Progenitor cell of endocrine pancreas (in vitro differentiated cells): ENCODE measurements at regions not wholly inside any gene's neighbourhood (a gene's known extent, or its start where the extent isn't known, plus 50 kb on each side); places are given as distances from the start of the nearest gene placed in this dataset.

ENCODE experiments used
- DNase-seq: peaks from one replicate; pipeline ENCODE4 v3.0.0; 2021; ENCODE audit warnings: low spot score; ENCODE audit not compliant: unreplicated experiment
- H3K27ac Mint-ChIP-seq: 2 replicates; pipeline ENCODE4 v1.8.0; 2021; ENCODE audit warnings: mild to moderate bottlenecking, moderate library complexity, mixed read lengths
- H3K27me3 Mint-ChIP-seq: 2 replicates; pipeline ENCODE4 v1.8.0; 2021; ENCODE audit warnings: mixed read lengths
- H3K36me3 Mint-ChIP-seq: 2 replicates; pipeline ENCODE4 v1.8.0; 2022; ENCODE audit warnings: mixed read lengths; ENCODE audit not compliant: insufficient read depth
- H3K4me1 Mint-ChIP-seq: 2 replicates; pipeline ENCODE4 v1.8.0; 2021; ENCODE audit warnings: low read depth, mixed read lengths
- H3K4me3 Mint-ChIP-seq: 2 replicates; pipeline ENCODE4 v1.8.0; 2021; ENCODE audit warnings: low read depth, mild to moderate bottlenecking, moderate library complexity, mixed read lengths
- H3K9me3 Mint-ChIP-seq: 2 replicates; pipeline ENCODE4 v1.8.0; 2021; ENCODE audit warnings: low read depth, mixed read lengths
- TF ChIP-seq, protein P1 (sequence below): fragments of 200-600 bp; sonication (generic); IDR thresholded peaks from one replicate; pipeline ENCODE4 v1.5.0; 2021; ENCODE audit warnings: antibody characterized with exemption, mild to moderate bottlenecking; ENCODE audit not compliant: unreplicated experiment

DNA sequence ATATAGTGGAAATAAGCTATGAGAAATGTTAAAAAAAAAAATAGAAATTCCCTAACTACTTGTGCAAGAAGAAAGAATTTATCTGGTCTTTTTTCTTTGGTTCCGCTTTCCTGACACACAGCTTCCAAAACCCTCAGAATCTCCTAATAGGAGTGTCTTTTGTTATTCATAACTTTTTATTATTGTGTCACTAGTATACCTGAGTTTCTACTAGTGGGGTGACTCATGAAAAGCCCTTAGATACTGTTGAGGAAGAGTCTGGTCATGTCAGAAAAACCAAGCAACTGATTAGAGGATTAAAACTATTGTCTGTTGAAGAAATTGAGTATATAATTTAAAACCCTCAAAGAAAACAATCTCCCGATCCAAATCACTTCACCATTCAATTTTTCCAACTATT, 152.8 kb upstream of the IFNE start:
- TF ChIP-seq, protein P1, sequence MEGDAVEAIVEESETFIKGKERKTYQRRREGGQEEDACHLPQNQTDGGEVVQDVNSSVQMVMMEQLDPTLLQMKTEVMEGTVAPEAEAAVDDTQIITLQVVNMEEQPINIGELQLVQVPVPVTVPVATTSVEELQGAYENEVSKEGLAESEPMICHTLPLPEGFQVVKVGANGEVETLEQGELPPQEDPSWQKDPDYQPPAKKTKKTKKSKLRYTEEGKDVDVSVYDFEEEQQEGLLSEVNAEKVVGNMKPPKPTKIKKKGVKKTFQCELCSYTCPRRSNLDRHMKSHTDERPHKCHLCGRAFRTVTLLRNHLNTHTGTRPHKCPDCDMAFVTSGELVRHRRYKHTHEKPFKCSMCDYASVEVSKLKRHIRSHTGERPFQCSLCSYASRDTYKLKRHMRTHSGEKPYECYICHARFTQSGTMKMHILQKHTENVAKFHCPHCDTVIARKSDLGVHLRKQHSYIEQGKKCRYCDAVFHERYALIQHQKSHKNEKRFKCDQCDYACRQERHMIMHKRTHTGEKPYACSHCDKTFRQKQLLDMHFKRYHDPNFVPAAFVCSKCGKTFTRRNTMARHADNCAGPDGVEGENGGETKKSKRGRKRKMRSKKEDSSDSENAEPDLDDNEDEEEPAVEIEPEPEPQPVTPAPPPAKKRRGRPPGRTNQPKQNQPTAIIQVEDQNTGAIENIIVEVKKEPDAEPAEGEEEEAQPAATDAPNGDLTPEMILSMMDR: no peak
- Mint-ChIP-seq H3K36me3 (no peaks in the 10 kb centered on the region), H3K9me3 (peaks cover 8% of the 10 kb centered on the region), H3K4me3 (no peak overlapping the region), H3K4me1 (no peaks in the 10 kb centered on the region), H3K27me3 (no peaks in the 10 kb centered on the region), H3K27ac (no peak overlapping the region)
- no peak for DNase-seq

DNA sequence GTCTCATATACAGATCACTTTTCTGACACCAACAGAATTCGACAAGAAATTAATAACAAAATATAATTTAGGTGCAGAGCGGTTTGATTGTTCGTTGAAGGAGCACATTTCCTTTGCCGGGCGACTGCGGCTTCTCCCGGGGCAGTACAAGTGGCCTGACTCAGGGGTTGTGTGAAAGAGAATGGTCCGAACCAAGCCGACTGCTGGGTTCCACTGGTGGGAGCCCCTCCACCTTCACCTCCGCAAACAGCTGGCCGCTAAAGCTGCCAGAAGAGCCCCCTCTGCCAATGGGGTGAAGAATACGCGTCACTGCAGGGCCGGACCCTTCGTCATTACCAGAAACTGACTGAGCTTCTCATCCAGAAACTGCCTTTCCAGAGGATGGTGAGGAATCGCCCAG, 156.0 kb upstream of the IFNE start:
- H3K27me3 Mint-ChIP-seq: no peaks in the 10 kb centered on the region
- no peak for DNase-seq
- H3K9me3 Mint-ChIP-seq: peaks cover 13% of the 10 kb centered on the region
- H3K36me3 Mint-ChIP-seq: no peaks in the 10 kb centered on the region
- TF ChIP-seq, protein P1: no peak
- no peak overlapping the region for H3K27ac Mint-ChIP-seq
- no peaks in the 10 kb centered on the region for H3K4me1 Mint-ChIP-seq
- no peak overlapping the region for H3K4me3 Mint-ChIP-seq

DNA sequence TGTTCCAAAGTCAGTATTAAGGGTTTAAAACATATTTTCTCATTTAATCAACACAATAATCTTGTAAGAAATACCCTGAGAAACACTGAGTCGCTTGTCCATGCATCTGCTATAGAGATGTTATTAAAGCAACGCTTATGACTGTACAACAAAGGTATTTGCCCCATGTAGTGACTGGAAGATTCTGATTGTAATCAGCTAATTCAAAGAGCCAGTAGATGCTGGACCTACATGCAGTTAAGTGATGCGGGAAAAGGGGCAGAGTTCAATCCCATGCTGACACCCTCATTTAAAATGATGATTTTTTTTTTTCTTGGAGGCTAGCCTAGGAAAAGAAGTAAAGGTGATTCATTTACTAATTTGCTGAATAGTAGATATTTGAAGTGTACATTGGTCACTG, 149.3 kb upstream of the MTAP start:
- Mint-ChIP-seq H3K27ac (no peak overlapping the region), H3K4me3 (no peak overlapping the region), H3K9me3 (peaks cover 13% of the 10 kb centered on the region), H3K36me3 (peaks cover 6% of the 10 kb centered on the region), H3K27me3 (no peaks in the 10 kb centered on the region), H3K4me1 (peaks cover 10% of the 10 kb centered on the region)
- TF ChIP-seq, protein P1: no peak
- DNase-seq: no peak

DNA sequence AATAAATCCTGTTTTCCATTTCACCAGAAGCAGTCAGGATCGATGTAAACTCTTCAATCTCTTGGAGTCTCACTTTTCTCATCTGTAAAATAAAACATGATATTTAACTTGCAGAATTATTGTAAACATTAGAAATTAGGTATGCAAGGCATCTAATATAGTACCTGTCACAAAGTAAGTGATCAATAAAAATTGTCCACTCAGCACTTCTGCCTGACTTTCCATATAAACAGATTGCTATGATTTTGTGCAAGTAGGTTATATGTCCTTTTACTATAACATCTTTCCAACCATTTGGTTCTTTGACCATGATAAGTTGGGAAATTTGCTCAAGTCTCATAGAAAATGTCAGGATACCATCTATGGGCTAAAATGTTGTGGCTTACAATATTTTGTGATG, 148.8 kb upstream of the MTAP start:
- H3K36me3 Mint-ChIP-seq: peaks cover 6% of the 10 kb centered on the region

DNA sequence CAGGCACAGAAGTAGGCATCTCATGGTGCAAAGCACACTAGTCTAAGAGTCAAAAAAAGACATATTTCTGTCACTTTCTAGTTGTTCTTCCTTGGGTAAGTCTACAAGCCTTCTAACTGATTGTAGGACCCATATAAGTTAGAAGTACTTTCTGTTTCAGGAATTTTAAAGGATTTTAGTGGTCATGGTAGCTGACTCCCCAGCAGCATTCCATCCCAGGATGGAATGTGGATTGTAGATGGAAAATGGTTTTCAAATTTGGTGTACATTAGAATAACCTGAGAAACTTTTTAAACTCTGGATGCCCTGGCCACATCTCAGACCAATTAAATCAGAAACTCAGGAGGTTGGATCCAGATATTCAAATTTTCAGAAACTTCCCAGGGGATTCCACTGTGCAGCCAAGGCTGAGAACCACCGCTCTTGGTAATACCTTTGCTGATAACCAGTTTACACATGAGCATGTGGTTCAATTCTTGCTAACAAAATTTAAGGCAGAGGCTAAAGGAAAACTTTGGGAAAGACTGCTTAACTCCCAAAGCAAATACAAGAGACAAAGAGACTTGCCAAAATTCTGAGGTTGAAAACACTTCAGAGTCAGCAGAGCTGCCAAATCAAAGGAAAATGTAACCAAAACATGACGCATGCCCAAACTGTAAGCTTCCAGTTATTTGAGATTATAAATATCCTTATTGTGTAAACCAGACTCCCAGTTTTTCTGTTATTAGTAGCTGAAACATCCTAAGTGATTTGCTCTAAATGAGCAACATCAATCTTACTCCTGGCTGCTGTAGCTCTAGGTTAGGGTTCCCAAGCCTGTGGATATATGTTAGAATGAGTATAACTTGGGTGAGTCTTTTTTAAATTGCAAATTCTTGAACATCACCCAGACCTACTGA, 145.4 kb upstream of the MTAP start:
- no peak for DNase-seq
- peaks cover 13% of the 10 kb centered on the region for H3K4me1 Mint-ChIP-seq
- H3K4me3 Mint-ChIP-seq: no peak overlapping the region
- no peak overlapping the region for H3K27ac Mint-ChIP-seq
- H3K9me3 Mint-ChIP-seq: no peaks in the 10 kb centered on the region
- H3K36me3 Mint-ChIP-seq: no peaks in the 10 kb centered on the region
- H3K27me3 Mint-ChIP-seq: no peaks in the 10 kb centered on the region
- TF ChIP-seq, protein P1: no peak

More for the DNA sequence above, 148.8 kb upstream of the MTAP start:
- Mint-ChIP-seq H3K27me3 (no peaks in the 10 kb centered on the region), H3K4me1 (peaks cover 13% of the 10 kb centered on the region), H3K27ac (no peak overlapping the region), H3K9me3 (peaks cover 10% of the 10 kb centered on the region), H3K4me3 (no peak overlapping the region)
- no peak for DNase-seq
- TF ChIP-seq, protein P1: no peak
